CD14-positive monocyte (primary cell): ENCODE measurements at regions not wholly inside any gene's neighbourhood (a gene's known extent, or its start where the extent isn't known, plus 50 kb on each side); places are given as distances from the start of the nearest gene placed in this dataset.

Experiments used
- DNase-seq, 3 donors: peaks; one replicate each; pipeline ENCODE4 v3.0.0-alpha.2; 2011 to 2022
- H2AFZ ChIP-seq: 2 replicates; pipeline ENCODE4 v1.6.0; 2012; ENCODE audit warnings: mild to moderate bottlenecking, low read depth, low read length, inconsistent platforms; ENCODE audit not compliant: insufficient read depth, poor library complexity, severe bottlenecking
- H3K27ac ChIP-seq, 2 donors: 1 replicate in 1 of 2; 2 replicates in 1 of 2; pipeline ENCODE4 v1.5.1; 2012 to 2013; ENCODE audit warnings: low read length in 2 of 2, control low read depth in 1 of 2, inconsistent platforms in 1 of 2, low read depth in 1 of 2, mild to moderate bottlenecking in 1 of 2
- H3K27me3 ChIP-seq, 2 donors: one replicate each; pipeline versions ENCODE4 v1.6.0 to v1.6.1; 2011 to 2013; ENCODE audit warnings: low read length in 2 of 2; ENCODE audit not compliant: control insufficient read depth in 2 of 2, insufficient read depth in 2 of 2
- H3K36me3 ChIP-seq, 2 donors: replicated peaks in 1 of 2; 1 replicate in 1 of 2; 2 replicates in 1 of 2; pipeline versions ENCODE4 v1.5.1 to v1.6.1; 2012 to 2013; ENCODE audit warnings: low read length in 2 of 2, control low read depth in 1 of 2, inconsistent platforms in 1 of 2, mild to moderate bottlenecking in 1 of 2; ENCODE audit not compliant: insufficient read depth in 2 of 2, control insufficient read depth in 1 of 2
- H3K4me1 ChIP-seq, 2 donors: 1 replicate in 1 of 2; 2 replicates in 1 of 2; pipeline versions ENCODE4 v1.5.1 to v1.6.1; 2012 to 2013; ENCODE audit warnings: low read length in 2 of 2, control low read depth in 1 of 2, inconsistent platforms in 1 of 2, mild to moderate bottlenecking in 1 of 2, moderate library complexity in 1 of 2; ENCODE audit not compliant: insufficient read depth in 2 of 2, control insufficient read depth in 1 of 2
- H3K4me2 ChIP-seq: replicated peaks from 2 replicates; pipeline ENCODE3; 2012; ENCODE audit warnings: low read length, moderate library complexity, mild to moderate bottlenecking; ENCODE audit not compliant: poor library complexity, severe bottlenecking; ENCODE audit errors: extremely low read depth
- H3K4me3 ChIP-seq, 3 experiments: fragments of 200-600 bp in 1 of 3; sonication (generic) in 1 of 3; replicated peaks in 1 of 3; 1 replicate in 2 of 3; 2 replicates in 1 of 3; pipeline ENCODE4 v1.5.1; 2011 to 2013; ENCODE audit warnings: low read length in 3 of 3, mild to moderate bottlenecking in 3 of 3, control low read depth in 2 of 3, low read depth in 2 of 3, inconsistent platforms in 1 of 3, moderate library complexity in 1 of 3
- H3K79me2 ChIP-seq: 2 replicates; pipeline ENCODE4 v1.6.0; 2012; ENCODE audit warnings: mild to moderate bottlenecking, control low read depth, inconsistent platforms, low read length, moderate library complexity; ENCODE audit not compliant: insufficient read depth
- H3K9ac ChIP-seq: 2 replicates; pipeline ENCODE4 v1.6.0; 2017; ENCODE audit warnings: low read length, mild to moderate bottlenecking; ENCODE audit not compliant: insufficient read depth, poor library complexity, severe bottlenecking
- H3K9me3 ChIP-seq, 2 donors: replicated peaks in 1 of 2; 1 replicate in 1 of 2; 2 replicates in 1 of 2; pipeline versions ENCODE4 v1.5.1 to v1.6.1; 2012 to 2013; ENCODE audit warnings: low read length in 2 of 2, control low read depth in 1 of 2; ENCODE audit not compliant: control insufficient read depth in 1 of 2, insufficient read depth in 1 of 2
- H4K20me1 ChIP-seq: 2 replicates; pipeline ENCODE4 v1.6.0; 2012; ENCODE audit warnings: mild to moderate bottlenecking, low read length, control low read depth, moderate library complexity; ENCODE audit not compliant: insufficient read depth
- H3K27ac Mint-ChIP-seq, 7 donors: one replicate each; pipeline ENCODE4 v1.8.0; 2020; ENCODE audit warnings: mild to moderate bottlenecking in 7 of 7, mixed read lengths in 7 of 7, moderate library complexity in 6 of 7, inconsistent platforms in 2 of 7
- H3K27me3 Mint-ChIP-seq, 3 donors: one replicate each; pipeline ENCODE4 v1.8.0; 2021 to 2022; ENCODE audit warnings: low read depth in 3 of 3, mild to moderate bottlenecking in 3 of 3, mixed read lengths in 3 of 3, moderate library complexity in 3 of 3, inconsistent platforms in 1 of 3
- H3K36me3 Mint-ChIP-seq, 2 donors: one replicate each; pipeline ENCODE4 v1.8.0; 2020; ENCODE audit warnings: mixed read lengths in 2 of 2, inconsistent platforms in 1 of 2, mild to moderate bottlenecking in 1 of 2
- H3K4me1 Mint-ChIP-seq: one replicate; pipeline ENCODE4 v1.8.0; 2020; ENCODE audit warnings: mild to moderate bottlenecking, mixed read lengths
- H3K4me3 Mint-ChIP-seq, 2 donors: one replicate each; pipeline ENCODE4 v1.8.0; 2020; ENCODE audit warnings: mild to moderate bottlenecking in 2 of 2, mixed read lengths in 2 of 2, moderate library complexity in 1 of 2
- H3K9me3 Mint-ChIP-seq, 7 donors: one replicate each; pipeline ENCODE4 v1.8.0; 2020 to 2022; ENCODE audit warnings: mixed read lengths in 7 of 7, mild to moderate bottlenecking in 6 of 7, moderate library complexity in 6 of 7, inconsistent platforms in 2 of 7
- CTCF ChIP-seq: fragments of 200-600 bp; IDR thresholded peaks from one replicate; pipeline ENCODE4 v1.8.0; 2022; ENCODE audit warnings: antibody characterized with exemption, mild to moderate bottlenecking
- WGBS: methylation state at CpG from one replicate; pipeline ENCODE4 v1.1.5; 2013; ENCODE audit warnings: missing lambda C conversion rate; ENCODE audit not compliant: insufficient coverage; 5-methylcytosine and 5-hydroxymethylcytosine counted together
- intact Hi-C, 2 donors: fragments of 100-400 bp; cut with micrococcal nuclease; formaldehyde crosslinking; loops; one replicate each; pipeline versions ENCODE4 v1.15.0 to v1.15.1; 2023

- Histone ChIP-seq H3K4me2 (no peak overlapping the region), H3K27me3 (peaks cover 57 to 58% of the 10 kb centered on the region in 2 donors)
These were observed 531.2 kb upstream of the SEMA6D start for GRCh38 chr15:47186075-47186474.

GRCh38 chr15:47188758-47189507, 528.4 kb upstream of the SEMA6D start:
- Histone ChIP-seq H3K27ac (no peak overlapping the region), H3K36me3 (no peaks in the 10 kb centered on the region), H3K27me3 (peaks cover 38 to 40% of the 10 kb centered on the region in 2 donors), H3K4me2 (no peak overlapping the region), H3K9ac (no peak overlapping the region), H3K4me1 (peaks cover 0 to 6% of the 10 kb centered on the region in 2 donors), H2AFZ (no peak overlapping the region), H3K79me2 (no peaks in the 10 kb centered on the region), H3K9me3 (peaks cover 0 to 11% of the 10 kb centered on the region in 2 donors), H4K20me1 (no peaks in the 10 kb centered on the region), H3K4me3 (no peak overlapping the region)
- Mint-ChIP-seq H3K4me1 (peaks cover 11% of the 10 kb centered on the region), H3K27me3 (peaks cover 28 to 37% (median 33%) of the 10 kb centered on the region in 3 donors), H3K9me3 (peaks cover 0 to 13% (median 5%) of the 10 kb centered on the region in 7 donors), H3K4me3 (peak overlapping the region in 1 of 2 donors; percentile 54), H3K36me3 (no peaks in the 10 kb centered on the region), H3K27ac (no peak overlapping the region)
- intact Hi-C loops, result no loop called here
- WGBS, result no CpG with 5 or more reads among the region's 1 CpG
- TF ChIP-seq CTCF, result no peak
- DNase-seq, result no peak

More at GRCh38 chr15:47186075-47186474, 531.2 kb upstream of the SEMA6D start:
- TF ChIP-seq CTCF, result no peak
- Histone ChIP-seq H3K36me3 (no peaks in the 10 kb centered on the region), H2AFZ (no peak overlapping the region), H3K27ac (no peak overlapping the region), H3K4me3 (no peak overlapping the region), H3K9me3 (peaks cover 0 to 23% of the 10 kb centered on the region in 2 donors), H3K9ac (no peak overlapping the region), H3K79me2 (no peaks in the 10 kb centered on the region), H4K20me1 (no peaks in the 10 kb centered on the region), H3K4me1 (peaks cover 0 to 7% of the 10 kb centered on the region in 2 donors)
- intact Hi-C loops, result no loop called here
- Mint-ChIP-seq H3K4me1 (peaks cover 13% of the 10 kb centered on the region), H3K4me3 (peak overlapping the region in 1 of 2 donors; percentile 46), H3K27me3 (peaks cover 39 to 51% (median 51%) of the 10 kb centered on the region in 3 donors), H3K9me3 (peaks cover 0 to 17% (median 10%) of the 10 kb centered on the region in 7 donors), H3K27ac (no peak overlapping the region), H3K36me3 (no peaks in the 10 kb centered on the region)
- 100% methylated on average over 1 of the region's 3 CpGs for WGBS
- no peak for DNase-seq
